GM19324 (cell line): ENCODE measurements at regions not wholly inside any gene's neighbourhood (a gene's known extent, or its start where the extent isn't known, plus 50 kb on each side); places are given as distances from the start of the nearest gene placed in this dataset.
"Not testable (repeated sequence)": the region's sequence is repeated elsewhere in the genome, so short reads cannot be mapped to it uniquely, and the experiment has no call there.

ENCODE experiments used
- ATAC-seq: cut with Tn5 transposase; IDR thresholded peaks from one replicate; pipeline ENCODE4 v1.9.1; 2021; ENCODE audit warnings: mild to moderate bottlenecking, moderate library complexity; ENCODE audit not compliant: unreplicated experiment, low FRiP score

DNA sequence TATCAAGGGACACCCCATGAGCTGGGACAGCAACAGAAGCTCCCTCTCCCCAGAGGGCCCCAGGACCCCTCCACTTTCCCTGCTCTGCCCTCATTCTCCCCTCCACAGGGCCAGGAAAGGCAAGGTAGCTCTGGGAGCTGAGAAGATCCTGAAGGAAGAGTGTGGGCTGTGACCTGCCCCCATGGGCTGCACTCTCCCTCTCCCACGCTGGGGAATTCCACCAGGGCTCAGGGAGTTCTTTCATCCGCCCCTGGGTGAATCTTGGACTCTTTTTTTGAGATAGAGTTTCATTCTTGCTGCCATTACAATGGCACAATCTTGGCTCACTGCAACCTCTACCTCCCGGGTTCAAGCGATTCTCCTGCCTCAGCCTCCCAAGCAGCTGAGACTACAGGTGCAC lies 73.8 kb downstream of the C9orf50 start:
- ATAC-seq: no peak

DNA sequence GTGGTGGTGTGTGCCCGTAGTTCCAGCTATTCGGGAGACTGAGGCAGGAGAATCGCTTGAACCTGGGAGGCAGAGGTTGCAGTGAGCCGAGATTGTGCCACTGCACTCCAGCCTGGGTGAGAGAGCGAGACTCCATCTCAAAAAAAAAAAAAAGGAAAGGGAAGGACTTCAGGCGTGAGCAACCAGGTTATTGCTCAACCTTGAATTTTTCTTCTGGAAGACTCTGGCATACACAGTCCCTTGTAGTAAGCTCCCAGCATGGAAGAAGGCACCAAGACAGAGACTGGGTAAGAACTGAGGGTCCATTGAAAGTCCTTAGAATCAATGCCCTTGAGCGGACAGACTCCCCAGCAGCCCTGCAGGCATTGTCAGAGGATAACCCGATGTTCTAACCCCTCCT lies 75.0 kb downstream of the C9orf50 start:
- not testable (repeated sequence) for ATAC-seq

DNA sequence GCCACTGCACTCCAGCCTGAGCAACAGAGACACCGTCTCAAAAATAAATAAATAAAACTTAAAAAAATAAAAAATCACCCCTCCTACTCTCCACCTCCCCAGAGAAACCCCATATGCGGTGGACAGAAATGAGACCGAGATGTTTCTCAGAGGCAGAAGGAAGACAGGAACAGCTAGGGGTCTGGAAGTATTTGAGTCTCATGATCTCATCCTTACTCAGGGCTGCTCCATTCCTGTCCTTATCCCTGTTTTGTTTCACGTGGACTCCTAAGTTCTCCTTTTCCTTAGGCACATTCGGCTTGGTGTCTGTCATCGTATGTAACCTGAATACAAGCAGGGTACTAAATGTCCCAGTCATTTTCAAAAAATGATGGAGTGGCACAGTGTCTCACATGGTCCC lies 76.1 kb downstream of the C9orf50 start:
- no peak for ATAC-seq

DNA sequence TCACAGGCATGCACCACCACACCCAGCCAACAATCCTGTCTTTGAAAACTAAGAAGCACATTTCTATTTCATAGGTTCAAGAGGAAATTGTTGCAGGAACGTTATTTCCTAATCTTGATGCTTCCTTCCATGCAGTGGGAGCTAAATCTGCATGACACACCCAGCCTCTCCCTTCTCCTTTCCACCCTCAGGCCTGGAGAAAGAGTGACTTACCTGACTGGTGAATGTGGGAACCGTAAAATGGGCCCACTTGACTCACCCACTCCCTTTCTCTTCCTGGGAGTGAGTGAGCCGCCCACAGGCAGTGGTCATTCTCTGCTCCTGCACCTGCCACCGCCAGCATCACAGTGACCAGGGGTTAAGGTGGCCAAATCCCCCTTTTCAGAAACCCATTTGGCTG lies 78.2 kb downstream of the C9orf50 start:
- no peak for ATAC-seq

DNA sequence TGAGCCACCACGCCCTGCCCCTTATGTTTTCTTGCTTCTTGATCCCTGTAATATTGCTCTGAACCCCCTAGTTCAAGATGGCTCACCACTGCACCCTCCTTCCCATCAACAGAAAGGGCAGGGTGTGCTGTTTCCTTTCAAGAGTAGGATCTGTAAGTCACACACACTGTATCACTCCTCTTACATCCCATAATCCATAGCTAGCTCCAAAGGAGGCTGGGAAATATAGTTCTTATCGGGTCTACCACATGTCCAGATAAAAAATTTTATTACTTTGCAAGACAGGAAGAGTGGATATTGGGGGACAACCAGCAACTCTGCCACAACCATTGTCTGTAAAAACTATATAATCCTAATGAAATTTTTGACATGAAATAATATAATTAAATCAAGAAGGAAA lies 79.6 kb downstream of the C9orf50 start:
- ATAC-seq: no peak

DNA sequence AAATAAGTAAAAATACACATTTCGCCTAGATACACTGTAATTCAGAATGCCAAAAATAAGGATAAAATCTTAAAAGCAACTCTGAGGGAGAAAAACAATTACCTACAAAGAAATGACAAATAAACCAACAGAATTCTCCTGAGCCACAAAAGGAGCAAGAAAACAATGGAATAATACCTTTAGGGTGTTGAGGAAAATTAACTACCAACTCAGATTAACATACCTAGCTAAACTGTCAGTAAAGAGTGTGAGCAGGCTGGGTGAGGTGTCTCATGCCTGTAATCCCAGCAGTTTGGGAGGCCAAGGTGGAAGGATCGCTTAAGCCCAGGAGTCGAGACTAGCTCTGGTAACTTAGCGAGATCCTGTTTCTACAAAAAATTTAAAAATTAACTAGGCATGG lies 81.5 kb downstream of the C9orf50 start:
- ATAC-seq: no peak

DNA sequence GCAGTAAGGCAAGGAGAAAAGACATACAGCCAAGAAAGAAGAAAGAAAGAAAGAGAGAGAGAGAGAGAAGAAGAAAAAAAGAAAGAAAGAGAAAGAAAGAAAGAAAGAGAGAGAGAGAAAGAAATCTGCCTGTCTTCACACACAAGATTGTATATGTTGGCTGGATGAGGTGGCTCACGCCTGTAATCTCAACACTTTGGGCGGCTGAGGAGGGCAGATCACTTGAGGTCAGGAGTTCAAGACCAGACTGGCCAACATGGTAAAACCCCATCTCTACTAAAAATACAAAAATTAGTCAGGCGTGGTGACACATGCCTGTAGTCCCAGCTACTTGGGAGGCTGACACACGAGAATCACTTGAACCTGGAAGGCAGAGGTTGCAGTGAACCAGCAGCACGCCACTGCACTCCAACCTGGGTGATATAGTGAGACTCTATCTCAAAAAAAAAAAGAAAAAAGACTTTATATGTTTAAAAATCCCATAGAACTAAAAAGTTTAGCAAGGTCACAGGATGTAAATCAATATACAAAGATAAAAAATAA lies 89.0 kb downstream of the C9orf50 start:
- not testable (repeated sequence) for ATAC-seq

DNA sequence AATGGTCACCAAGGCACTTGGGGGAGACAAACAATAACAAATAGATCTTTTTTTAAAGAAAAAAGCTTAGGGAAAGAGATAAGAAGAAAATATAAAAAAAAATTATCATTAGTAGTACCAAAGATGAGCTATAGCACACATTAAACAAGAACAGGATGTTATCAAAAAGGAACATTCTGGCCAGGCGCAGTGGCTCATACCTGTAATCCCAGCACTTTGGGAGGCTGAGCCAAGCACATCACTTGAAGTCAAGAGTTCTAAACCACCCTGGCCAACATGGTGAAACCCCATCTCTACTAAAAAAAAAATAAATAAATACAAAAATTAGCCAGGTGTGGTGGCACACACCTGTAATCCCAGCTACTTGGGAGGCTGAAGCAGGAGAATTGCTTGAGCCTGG lies 92.9 kb downstream of the C9orf50 start:
- not testable (repeated sequence) for ATAC-seq

DNA sequence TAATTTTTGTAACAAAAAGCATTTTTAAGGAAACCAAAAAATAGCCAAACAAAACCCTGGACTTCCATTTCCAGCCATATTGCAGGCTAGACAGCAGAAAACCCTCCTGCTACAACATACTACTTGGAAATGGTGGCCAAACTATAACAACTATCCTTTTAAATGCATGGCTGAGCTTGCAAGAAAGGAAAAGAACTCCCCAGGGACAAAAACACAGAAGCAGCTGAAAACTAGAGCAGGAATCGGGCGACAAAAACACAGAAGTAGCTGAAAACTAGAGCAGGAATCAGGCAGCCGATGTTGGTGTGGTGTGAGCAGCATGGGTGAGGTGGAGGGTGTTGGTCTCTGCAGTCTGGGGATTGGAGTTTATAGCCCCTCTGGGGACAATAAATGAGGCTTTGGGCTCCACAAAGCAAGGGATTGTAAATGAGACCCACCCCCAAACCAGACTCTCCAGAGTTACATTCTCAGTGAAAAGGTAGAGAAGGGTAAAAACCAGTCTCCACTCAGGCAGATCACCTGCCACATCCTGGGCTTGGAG lies 95.2 kb downstream of the C9orf50 start:
- ATAC-seq: no peak

DNA sequence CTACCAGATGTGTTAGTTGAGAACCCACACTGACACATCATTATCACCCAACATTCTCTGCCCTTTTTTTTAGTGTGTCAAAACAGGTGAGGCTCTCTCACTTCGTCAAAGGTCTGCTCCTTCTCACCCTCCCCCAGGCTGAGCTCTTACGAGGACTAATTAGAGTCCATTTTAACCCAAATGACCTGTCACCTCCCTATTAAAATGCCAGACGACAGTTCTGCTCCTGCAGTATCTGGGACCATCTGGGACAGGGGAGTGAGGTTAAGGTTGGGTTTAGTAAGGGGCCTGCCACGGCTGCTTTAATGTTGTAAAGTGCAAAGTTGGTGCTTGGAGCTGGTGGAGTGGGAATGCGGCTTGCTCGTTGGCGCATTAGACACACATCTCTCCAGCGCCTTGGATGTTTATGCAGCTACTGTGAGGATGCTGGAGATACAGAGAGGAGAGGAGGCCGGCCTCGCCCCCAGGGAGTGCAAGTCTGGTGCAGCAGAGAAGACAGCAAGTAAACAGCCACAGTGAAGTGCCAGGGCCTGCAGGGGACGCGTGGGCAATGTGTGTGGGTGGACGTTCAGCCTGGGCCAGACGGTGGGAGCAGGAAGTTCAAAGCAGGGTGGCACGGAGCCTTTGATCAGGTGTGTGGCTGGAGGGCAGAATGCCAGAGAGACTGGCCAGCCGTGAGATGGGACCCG lies 96.2 kb downstream of the C9orf50 start:
- ATAC-seq: no peak

DNA sequence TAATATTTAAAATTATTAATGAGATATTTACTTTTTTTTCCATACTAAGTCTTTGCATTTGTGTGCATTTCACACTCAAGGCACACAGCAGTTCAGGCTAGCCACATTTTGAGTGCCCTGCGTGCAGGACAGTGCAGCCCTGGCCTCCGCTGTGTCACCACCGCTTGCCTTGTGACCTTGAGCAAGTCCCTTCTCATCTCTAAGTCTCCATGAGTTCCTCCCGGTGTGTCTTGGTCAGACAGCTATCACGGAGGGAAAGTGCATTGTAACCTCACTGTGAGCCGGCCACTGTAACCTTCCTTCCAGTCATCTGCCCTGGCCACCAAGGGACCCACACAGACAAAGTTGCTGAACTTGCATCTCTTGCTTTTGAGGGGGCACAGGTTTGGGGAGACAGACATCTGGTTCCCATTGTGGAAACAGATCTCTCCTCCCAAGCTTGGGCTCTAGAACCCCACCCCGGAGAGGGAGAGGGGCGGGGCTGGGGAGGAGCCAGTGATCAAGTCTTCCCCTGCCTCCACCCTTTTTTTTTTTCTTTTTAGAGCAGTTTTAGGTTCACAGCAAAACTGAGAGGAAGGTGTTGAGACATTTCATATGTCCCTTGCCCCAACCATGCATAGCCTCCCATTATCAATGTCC lies 96.8 kb downstream of the C9orf50 start:
- ATAC-seq: no peak

DNA sequence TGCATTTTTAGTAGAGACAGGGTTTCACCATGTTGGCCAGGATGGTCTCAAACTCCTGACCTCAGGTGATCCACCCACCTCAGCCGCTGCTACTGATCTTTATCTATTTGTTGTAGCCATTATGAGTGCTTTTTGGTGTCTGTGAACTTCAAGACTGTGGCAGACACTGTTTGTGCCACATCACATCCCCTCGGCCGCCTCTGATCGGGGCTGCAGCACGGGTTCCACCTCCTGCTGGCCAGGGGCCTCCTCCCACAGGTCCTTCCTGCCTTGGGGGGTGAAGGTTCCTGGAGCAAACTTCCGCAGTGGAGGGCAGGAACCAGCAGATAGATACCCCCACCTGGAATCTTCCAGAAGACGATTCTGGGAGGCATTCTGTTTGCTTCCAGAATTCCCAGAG lies 98.5 kb downstream of the C9orf50 start:
- ATAC-seq: no peak

DNA sequence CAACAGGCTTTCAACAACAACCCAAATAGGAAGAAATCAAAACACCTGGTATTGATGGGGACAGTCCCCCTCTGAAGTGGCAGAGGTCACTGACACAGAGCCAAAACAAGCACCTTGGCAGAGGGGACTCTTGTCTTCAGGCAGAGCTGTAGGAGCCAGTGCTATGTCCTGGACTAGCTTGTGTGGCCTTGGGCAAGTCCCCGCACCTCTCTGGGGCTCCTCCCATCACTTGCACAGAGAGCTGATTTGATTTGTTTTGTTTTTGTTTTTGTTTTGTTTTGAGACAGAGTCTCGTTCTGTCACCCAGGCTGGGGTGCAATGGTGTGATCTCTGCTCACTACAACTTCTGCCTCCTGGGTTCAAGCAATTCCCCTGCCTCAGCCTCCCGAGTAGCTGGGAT lies 100.8 kb downstream of the C9orf50 start:
- no peak for ATAC-seq

DNA sequence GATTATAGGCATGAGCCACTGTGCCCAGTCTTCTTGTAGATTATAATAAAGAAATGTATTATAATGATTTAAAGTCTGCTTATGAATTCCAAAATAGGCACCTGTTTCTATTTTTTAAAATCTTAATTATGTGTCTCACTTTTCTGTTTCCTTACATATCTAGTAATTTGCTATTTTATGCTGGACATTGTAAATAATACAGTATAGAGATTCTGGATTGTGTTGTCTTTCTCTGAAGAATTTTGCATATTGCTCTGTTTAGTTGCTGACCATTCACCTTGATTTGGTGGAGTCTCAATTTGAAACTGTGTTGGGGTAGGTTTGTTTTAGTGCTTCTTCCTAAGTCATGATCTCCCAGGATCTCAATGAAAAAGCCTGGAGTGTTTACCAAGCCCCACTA lies 102.8 kb downstream of the C9orf50 start:
- ATAC-seq: no peak

DNA sequence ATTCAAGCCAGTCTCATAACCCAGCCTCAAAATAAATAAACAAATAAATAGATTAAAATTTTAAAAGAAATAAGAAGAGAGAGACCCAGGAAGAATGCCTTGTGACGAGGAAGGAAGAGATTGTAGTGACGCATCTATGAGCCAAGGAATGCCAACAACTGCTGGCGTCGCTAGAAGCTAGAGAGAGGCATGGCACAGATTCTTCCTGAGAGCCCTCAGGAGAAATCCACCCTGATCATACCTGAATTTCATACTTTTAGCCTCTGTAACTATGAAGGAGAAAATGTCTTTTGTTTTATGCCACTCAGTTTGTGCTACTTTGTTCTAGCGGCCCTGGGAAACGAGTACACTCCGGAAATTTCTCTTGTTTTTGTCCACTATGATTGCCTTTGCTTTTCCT lies 103.9 kb downstream of the C9orf50 start:
- no peak for ATAC-seq

DNA sequence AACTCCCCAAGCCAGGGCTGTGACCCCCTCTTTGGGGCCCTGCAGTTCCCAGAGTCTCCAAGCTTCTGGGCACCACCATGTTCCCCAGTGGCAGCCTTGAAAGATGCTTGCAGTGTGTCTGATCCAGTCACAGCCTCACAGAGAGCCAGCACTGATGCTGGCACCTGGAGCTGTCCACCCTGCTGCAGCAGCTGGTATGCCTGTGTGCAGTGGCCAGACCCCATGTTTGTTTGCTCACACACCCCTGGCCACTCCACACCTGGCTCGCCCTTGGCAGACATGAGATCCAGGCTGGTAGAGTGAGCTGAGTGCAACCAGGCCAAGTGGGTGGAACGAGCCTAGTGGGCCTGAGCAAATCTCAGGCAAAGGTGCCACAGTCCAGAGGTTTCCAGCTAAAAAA lies 106.0 kb downstream of the C9orf50 start:
- ATAC-seq: no peak

DNA sequence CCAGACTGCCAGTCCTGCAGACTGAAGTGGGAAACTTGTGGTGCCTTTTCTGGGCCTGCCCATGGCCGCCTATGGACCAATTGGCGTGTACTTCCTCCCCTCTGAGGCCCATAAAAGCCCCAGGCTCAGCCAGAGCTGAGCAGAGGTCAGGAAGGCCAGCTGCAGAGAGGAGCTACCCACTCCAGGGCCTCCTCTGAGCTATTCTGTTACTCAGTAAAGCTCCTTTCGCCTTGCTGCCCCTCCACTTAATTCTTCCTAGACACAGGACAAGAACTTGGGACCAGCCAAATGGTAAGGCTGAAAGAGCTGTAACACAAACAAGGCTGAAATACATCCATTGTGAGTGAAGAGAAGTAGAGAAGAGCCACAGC lies 106.4 kb downstream of the C9orf50 start:
- no peak for ATAC-seq

DNA sequence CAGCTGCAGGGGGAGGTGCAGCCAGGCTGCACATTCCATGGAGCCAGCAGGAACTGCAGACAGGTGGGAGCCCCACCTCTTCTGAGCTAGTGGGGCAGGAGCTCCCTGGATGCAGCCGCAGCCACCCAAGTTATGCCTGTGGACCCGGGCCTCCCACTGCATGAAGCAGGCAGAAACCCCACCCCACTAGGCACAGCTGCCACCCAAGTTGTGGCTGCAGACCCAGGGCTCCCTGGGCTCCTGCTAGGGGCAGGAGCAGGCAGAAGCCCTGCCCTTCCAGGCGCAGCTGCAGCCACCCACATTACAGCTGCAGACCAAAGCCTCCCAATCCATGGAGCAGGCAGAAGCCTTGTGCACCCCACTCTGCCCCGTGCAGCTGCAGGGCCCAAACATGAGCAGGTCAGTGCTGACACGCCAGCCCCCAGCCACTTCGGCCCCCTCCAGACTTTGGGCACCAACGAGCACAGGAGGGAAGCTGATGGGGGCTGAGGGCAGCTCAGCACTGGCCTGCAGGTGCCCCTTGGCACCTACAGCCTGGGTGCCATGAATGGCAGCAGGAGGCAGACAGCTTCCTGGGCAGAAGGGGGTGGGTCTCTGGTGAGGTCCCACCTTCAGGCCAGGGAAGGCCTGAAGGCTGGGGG lies 106.9 kb downstream of the C9orf50 start:
- ATAC-seq: no peak

DNA sequence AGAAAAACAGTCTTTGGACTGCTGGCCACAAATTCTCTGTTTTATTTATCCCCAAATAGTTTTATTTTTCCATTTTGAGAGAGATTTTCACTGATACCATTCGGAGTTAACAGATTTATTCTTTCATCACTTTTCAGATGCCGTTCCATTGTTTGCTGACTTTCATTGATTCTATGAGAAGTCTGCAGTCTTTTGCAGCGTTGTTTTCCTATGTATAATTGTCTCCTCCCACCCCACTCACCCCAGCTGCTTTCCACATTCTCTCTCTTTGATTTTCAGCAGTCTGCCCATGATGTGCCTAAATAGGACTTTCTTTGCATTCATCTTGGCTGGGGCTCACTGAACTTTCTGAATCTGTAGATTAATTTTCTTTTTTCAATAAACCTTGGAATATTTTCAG lies 107.6 kb downstream of the C9orf50 start:
- no peak for ATAC-seq

DNA sequence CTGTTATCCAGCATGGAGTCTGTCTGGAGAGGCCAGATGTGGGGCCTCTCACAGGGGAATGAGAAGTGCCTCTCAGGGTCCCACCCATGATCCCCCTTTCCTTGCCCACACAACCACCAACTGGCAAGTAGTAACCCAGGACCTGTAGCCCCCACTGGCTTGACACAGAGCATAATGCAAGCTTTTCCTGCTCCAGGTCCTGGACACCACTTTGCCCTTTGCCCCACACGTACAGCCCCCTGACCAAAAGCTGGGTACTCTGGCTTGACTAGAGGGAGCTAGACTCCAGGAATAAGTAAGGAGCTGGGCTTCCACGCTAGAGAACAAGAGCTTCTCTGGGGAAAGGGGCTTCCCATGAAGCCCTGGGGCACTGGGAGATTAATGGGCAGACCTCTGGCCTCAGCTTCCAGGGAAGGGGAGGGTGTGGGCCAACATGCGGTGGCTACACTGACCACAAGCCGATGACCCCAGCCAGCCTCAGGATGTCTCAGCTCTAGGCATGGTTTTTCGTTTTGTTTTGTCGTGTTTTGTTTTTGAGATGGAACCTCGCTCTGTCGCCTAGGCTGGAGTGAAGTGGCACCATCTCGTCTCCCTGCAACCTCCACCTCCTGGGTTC lies 109.5 kb downstream of the C9orf50 start:
- ATAC-seq: no peak

DNA sequence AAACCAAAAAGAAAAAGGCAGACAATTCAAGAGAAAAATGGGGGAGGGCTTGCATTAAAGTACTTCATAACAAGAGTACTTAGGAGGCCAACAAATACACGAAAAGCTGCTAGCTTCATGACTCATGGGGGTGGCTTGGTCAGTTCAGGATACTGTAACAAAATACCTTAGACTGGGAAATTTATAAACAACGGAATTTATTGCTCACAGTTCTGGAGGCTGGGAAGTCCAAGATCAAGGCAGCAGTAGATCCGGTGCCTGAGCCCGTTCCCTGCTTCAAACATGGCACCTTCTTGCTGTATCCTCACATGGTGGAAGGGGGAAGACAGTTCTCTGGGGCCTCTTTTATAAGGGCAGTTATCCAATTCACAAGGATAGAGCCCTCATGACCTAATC lies 111.4 kb downstream of the C9orf50 start:
- no peak for ATAC-seq
